ENCODE measurements at regions not wholly inside any gene's neighbourhood (a gene's known extent, or its start where the extent isn't known, plus 50 kb on each side); places are given as distances from the start of the nearest gene placed in this dataset.

- DNase-seq: no peak
- in situ Hi-C loops (cut with HindIII; ENCODE audit: low pct_ligation_motif_present, low sequenced_read_pairs): no loop called here
- Histone ChIP-seq H3K4me3 (ENCODE audit: low read depth, low read length) (no peak overlapping the region), H3K27ac (no peak overlapping the region), H3K27me3 (replicated peaks) (no peaks in the 10 kb centered on the region), H3K36me3 (replicated peaks) (no peaks in the 10 kb centered on the region)
- TF ChIP-seq CTCF (IDR thresholded peaks at IDR 0.05; ENCODE audit: low read depth, low read length, missing control alignments): no peak
Observed at GRCh38 chr6:2581611-2582010, 169.1 kb downstream of the MYLK4 start.

- Histone ChIP-seq H3K27me3 (replicated peaks) (no peaks in the 10 kb centered on the region), H3K36me3 (replicated peaks) (no peaks in the 10 kb centered on the region), H3K27ac (no peak overlapping the region), H3K4me3 (ENCODE audit: low read depth, low read length) (no peak overlapping the region)
- TF ChIP-seq CTCF (IDR thresholded peaks at IDR 0.05; ENCODE audit: low read depth, low read length, missing control alignments): no peak
- no peak for DNase-seq
- in situ Hi-C loops (cut with HindIII; ENCODE audit: low pct_ligation_motif_present, low sequenced_read_pairs): no loop called here
Observed at GRCh38 chr6:2581011-2581410, 169.7 kb downstream of the MYLK4 start.

- DNase-seq: peak; percentile 29
- H3K36me3 ChIP-seq (replicated peaks): no peaks in the 10 kb centered on the region
- no peak for TF ChIP-seq CTCF (IDR thresholded peaks at IDR 0.05; ENCODE audit: low read depth, low read length, missing control alignments)
- H3K27ac ChIP-seq: no peak overlapping the region
- in situ Hi-C loops (cut with HindIII; ENCODE audit: low pct_ligation_motif_present, low sequenced_read_pairs): no loop called here
- H3K27me3 ChIP-seq (replicated peaks): no peaks in the 10 kb centered on the region
- H3K4me3 ChIP-seq (ENCODE audit: low read depth, low read length): no peak overlapping the region
Observed at GRCh38 chr6:2579804-2580570, 170.7 kb downstream of the MYLK4 start.

- Histone ChIP-seq H3K27me3 (replicated peaks) (no peaks in the 10 kb centered on the region), H3K27ac (peak overlapping the region; percentile 8), H3K36me3 (replicated peaks) (no peaks in the 10 kb centered on the region), H3K4me3 (ENCODE audit: low read depth, low read length) (no peak overlapping the region)
- TF ChIP-seq CTCF (IDR thresholded peaks at IDR 0.05; ENCODE audit: low read depth, low read length, missing control alignments): no peak
- DNase-seq: peak; percentile 73
- in situ Hi-C loops (cut with HindIII; ENCODE audit: low pct_ligation_motif_present, low sequenced_read_pairs): no loop called here
Observed at GRCh38 chr6:2579241-2579761, 171.4 kb downstream of the MYLK4 start.

- TF ChIP-seq CTCF (IDR thresholded peaks at IDR 0.05; ENCODE audit: low read depth, low read length, missing control alignments): no peak
- no peak overlapping the region for H3K4me3 ChIP-seq (ENCODE audit: low read depth, low read length)
- DNase-seq: no peak
- in situ Hi-C loops (cut with HindIII; ENCODE audit: low pct_ligation_motif_present, low sequenced_read_pairs): no loop called here
- H3K27ac ChIP-seq: no peak overlapping the region
- no peaks in the 10 kb centered on the region for H3K36me3 ChIP-seq (replicated peaks)
- no peaks in the 10 kb centered on the region for H3K27me3 ChIP-seq (replicated peaks)
Observed at GRCh38 chr6:2578767-2579166, 172.0 kb downstream of the MYLK4 start.

- TF ChIP-seq CTCF (IDR thresholded peaks at IDR 0.05; ENCODE audit: low read depth, low read length, missing control alignments): no peak
- no peak for DNase-seq
- in situ Hi-C loops (cut with HindIII; ENCODE audit: low pct_ligation_motif_present, low sequenced_read_pairs): no loop called here
- Histone ChIP-seq H3K4me3 (ENCODE audit: low read depth, low read length) (no peak overlapping the region), H3K27ac (no peak overlapping the region), H3K36me3 (replicated peaks) (no peaks in the 10 kb centered on the region), H3K27me3 (replicated peaks) (no peaks in the 10 kb centered on the region)
Observed at GRCh38 chr6:2576499-2576898, 174.2 kb downstream of the MYLK4 start.
